GM23338 (cell line): ENCODE measurements at regions not wholly inside any gene's neighbourhood (a gene's known extent, or its start where the extent isn't known, plus 50 kb on each side); places are given as distances from the start of the nearest gene placed in this dataset.

Experiments used
- ATAC-seq: fragments of 200-7000 bp; cut with Tn5 transposase; 3 replicates; pipeline ENCODE4 v1.9.1; 2020
- DNase-seq: peaks from one replicate; pipeline ENCODE4 v3.0.0-alpha.2; 2015; ENCODE audit warnings: low spot score
- H2AFZ ChIP-seq: fragments of 200-600 bp; sonication (generic); 2 replicates; pipeline ENCODE4 v1.8.0; 2016; ENCODE audit warnings: antibody characterized with exemption, mild to moderate bottlenecking, moderate library complexity
- H3F3A ChIP-seq: fragments of 200-600 bp; sonication (generic); replicated peaks from 2 replicates; pipeline ENCODE4 v1.8.0; 2017; ENCODE audit warnings: antibody characterized with exemption, mixed run types, low read depth
- H3K27ac ChIP-seq: fragments of 200-600 bp; sonication (generic); 2 replicates; pipeline ENCODE4 v1.6.1; 2016; ENCODE audit warnings: low read depth
- H3K27me3 ChIP-seq: fragments of 200-600 bp; sonication (generic); 2 replicates; pipeline ENCODE4 v1.8.0; 2016; ENCODE audit warnings: mild to moderate bottlenecking, mixed run types, moderate library complexity; ENCODE audit not compliant: insufficient read depth
- H3K36me3 ChIP-seq: fragments of 200-600 bp; sonication (generic); 2 replicates; pipeline ENCODE4 v1.8.0; 2016; ENCODE audit warnings: mild to moderate bottlenecking; ENCODE audit not compliant: insufficient read depth
- H3K4me1 ChIP-seq: fragments of 200-600 bp; sonication (generic); 2 replicates; pipeline ENCODE4 v1.8.0; 2016; ENCODE audit warnings: mild to moderate bottlenecking, moderate library complexity; ENCODE audit not compliant: insufficient read depth
- H3K4me2 ChIP-seq: fragments of 200-600 bp; sonication (generic); 2 replicates; pipeline ENCODE4 v1.7.1; 2017; ENCODE audit warnings: mixed run types
- H3K4me3 ChIP-seq: fragments of 200-600 bp; sonication (generic); 2 replicates; pipeline ENCODE4 v1.6.1; 2016; ENCODE audit warnings: mixed run types
- H3K79me2 ChIP-seq: fragments of 200-600 bp; sonication (generic); replicated peaks from 2 replicates; pipeline ENCODE4 v1.8.0; 2017; ENCODE audit warnings: mild to moderate bottlenecking; ENCODE audit not compliant: insufficient read depth
- H3K9me2 ChIP-seq: fragments of 200-600 bp; sonication (generic); 2 replicates; pipeline ENCODE4 v1.8.0; 2017; ENCODE audit not compliant: insufficient read depth
- H4K20me1 ChIP-seq: fragments of 200-600 bp; sonication (generic); replicated peaks from 2 replicates; pipeline ENCODE4 v1.8.0; 2017; ENCODE audit warnings: mild to moderate bottlenecking; ENCODE audit not compliant: insufficient read depth
- H3K27ac Mint-ChIP-seq: 2 replicates; pipeline ENCODE4 v1.8.0; 2020; ENCODE audit warnings: inconsistent platforms, mild to moderate bottlenecking, moderate library complexity, mixed read lengths
- H3K27me3 Mint-ChIP-seq: 3 replicates; pipeline ENCODE4 v1.8.0; 2022; ENCODE audit warnings: low read depth, mild to moderate bottlenecking, moderate library complexity, mixed read lengths, inconsistent platforms; ENCODE audit not compliant: insufficient read depth, poor library complexity
- H3K36me3 Mint-ChIP-seq: 3 replicates; pipeline ENCODE4 v1.8.0; 2021; ENCODE audit warnings: low read depth, mild to moderate bottlenecking, inconsistent platforms, moderate library complexity, mixed read lengths
- H3K4me1 Mint-ChIP-seq: 3 replicates; pipeline ENCODE4 v1.8.0; 2020; ENCODE audit warnings: mild to moderate bottlenecking, inconsistent platforms, mixed read lengths
- H3K4me3 Mint-ChIP-seq: 3 replicates; pipeline ENCODE4 v1.8.0; 2021; ENCODE audit warnings: moderate library complexity, mild to moderate bottlenecking, inconsistent platforms, mixed read lengths
- H3K9me3 Mint-ChIP-seq: 3 replicates; pipeline ENCODE4 v1.8.0; 2020; ENCODE audit warnings: moderate library complexity, mild to moderate bottlenecking, inconsistent platforms, mixed read lengths
- CTCF ChIP-seq, 2 experiments: fragments of 200-600 bp in 1 of 2; sonication (generic) in 1 of 2; conservative IDR thresholded peaks; 2 replicates each; pipeline versions ENCODE4 v1.5.1 to v1.6.1; 2016 to 2017; ENCODE audit warnings: antibody characterized with exemption in 2 of 2, low read depth in 2 of 2, mild to moderate bottlenecking in 2 of 2, moderate library complexity in 1 of 2
- EZH2 ChIP-seq: fragments of 200-600 bp; sonication (generic); IDR thresholded peaks from one replicate; pipeline ENCODE4 v1.8.0; 2017; ENCODE audit warnings: antibody characterized with exemption, mild to moderate bottlenecking, low read depth; ENCODE audit not compliant: unreplicated experiment
- EZH2phosphoT487 ChIP-seq: fragments of 200-600 bp; sonication (generic); IDR thresholded peaks from one replicate; pipeline ENCODE4 v1.8.1; 2018; ENCODE audit warnings: antibody characterized with exemption; ENCODE audit not compliant: unreplicated experiment
- JUNB ChIP-seq: IDR thresholded peaks from one replicate; pipeline ENCODE4 v1.6.1; 2016; ENCODE audit warnings: antibody characterized with exemption; ENCODE audit not compliant: unreplicated experiment
- NANOG ChIP-seq: IDR thresholded peaks from 2 replicates; pipeline ENCODE4 v1.6.1; 2016; ENCODE audit warnings: antibody characterized with exemption, borderline replicate concordance
- POLR2AphosphoS5 ChIP-seq: IDR thresholded peaks from 2 replicates; pipeline ENCODE4 v1.6.1; 2016; ENCODE audit warnings: antibody characterized with exemption, low read depth
- REST ChIP-seq: IDR thresholded peaks from one replicate; pipeline ENCODE4 v1.6.1; 2018; ENCODE audit warnings: antibody characterized with exemption; ENCODE audit not compliant: unreplicated experiment
- STAT1 ChIP-seq: IDR thresholded peaks from one replicate; pipeline ENCODE4 v1.6.1; 2016; ENCODE audit warnings: antibody characterized with exemption; ENCODE audit not compliant: unreplicated experiment
- ZNF114 ChIP-seq: fragments of 250-450 bp; sonication (Bioruptor Pico); IDR thresholded peaks from 2 replicates; pipeline ENCODE4 v1.5.0; 2020; ENCODE audit warnings: mild to moderate bottlenecking, moderate library complexity
- ZNF331 ChIP-seq: fragments of 250-450 bp; sonication (Bioruptor Pico); IDR thresholded peaks from 2 replicates; pipeline ENCODE4 v1.5.0; 2020; ENCODE audit warnings: low read depth, mild to moderate bottlenecking, moderate library complexity
- TF ChIP-seq, protein P1 (sequence below): fragments of 250-450 bp; sonication (Bioruptor Pico); IDR thresholded peaks from 2 replicates; pipeline ENCODE4 v1.5.0; 2020; ENCODE audit warnings: mild to moderate bottlenecking, moderate library complexity
- TF ChIP-seq, protein P2 (sequence below): IDR thresholded peaks from 2 replicates; pipeline ENCODE4 v1.6.1; 2016; ENCODE audit warnings: antibody characterized with exemption

GRCh38 chr10:123415523-123415922 is 250.6 kb upstream of the GPR26 start:
- H3F3A ChIP-seq = no peaks in the 10 kb centered on the region
- Mint-ChIP-seq H3K4me3 (no peak overlapping the region), H3K27ac (no peak overlapping the region), H3K9me3 (no peaks in the 10 kb centered on the region), H3K27me3 (peaks cover 4% of the 10 kb centered on the region), H3K4me1 (no peaks in the 10 kb centered on the region), H3K36me3 (no peaks in the 10 kb centered on the region)
- ATAC-seq = no peak
- H3K4me2 ChIP-seq = no peak overlapping the region
- TF ChIP-seq ZNF331 = no peak
- no peak for TF ChIP-seq ZNF114 (CRISPR knock-in tag)
- no peak for TF ChIP-seq REST
- no peak for TF ChIP-seq EZH2phosphoT487
- TF ChIP-seq, protein P1, sequence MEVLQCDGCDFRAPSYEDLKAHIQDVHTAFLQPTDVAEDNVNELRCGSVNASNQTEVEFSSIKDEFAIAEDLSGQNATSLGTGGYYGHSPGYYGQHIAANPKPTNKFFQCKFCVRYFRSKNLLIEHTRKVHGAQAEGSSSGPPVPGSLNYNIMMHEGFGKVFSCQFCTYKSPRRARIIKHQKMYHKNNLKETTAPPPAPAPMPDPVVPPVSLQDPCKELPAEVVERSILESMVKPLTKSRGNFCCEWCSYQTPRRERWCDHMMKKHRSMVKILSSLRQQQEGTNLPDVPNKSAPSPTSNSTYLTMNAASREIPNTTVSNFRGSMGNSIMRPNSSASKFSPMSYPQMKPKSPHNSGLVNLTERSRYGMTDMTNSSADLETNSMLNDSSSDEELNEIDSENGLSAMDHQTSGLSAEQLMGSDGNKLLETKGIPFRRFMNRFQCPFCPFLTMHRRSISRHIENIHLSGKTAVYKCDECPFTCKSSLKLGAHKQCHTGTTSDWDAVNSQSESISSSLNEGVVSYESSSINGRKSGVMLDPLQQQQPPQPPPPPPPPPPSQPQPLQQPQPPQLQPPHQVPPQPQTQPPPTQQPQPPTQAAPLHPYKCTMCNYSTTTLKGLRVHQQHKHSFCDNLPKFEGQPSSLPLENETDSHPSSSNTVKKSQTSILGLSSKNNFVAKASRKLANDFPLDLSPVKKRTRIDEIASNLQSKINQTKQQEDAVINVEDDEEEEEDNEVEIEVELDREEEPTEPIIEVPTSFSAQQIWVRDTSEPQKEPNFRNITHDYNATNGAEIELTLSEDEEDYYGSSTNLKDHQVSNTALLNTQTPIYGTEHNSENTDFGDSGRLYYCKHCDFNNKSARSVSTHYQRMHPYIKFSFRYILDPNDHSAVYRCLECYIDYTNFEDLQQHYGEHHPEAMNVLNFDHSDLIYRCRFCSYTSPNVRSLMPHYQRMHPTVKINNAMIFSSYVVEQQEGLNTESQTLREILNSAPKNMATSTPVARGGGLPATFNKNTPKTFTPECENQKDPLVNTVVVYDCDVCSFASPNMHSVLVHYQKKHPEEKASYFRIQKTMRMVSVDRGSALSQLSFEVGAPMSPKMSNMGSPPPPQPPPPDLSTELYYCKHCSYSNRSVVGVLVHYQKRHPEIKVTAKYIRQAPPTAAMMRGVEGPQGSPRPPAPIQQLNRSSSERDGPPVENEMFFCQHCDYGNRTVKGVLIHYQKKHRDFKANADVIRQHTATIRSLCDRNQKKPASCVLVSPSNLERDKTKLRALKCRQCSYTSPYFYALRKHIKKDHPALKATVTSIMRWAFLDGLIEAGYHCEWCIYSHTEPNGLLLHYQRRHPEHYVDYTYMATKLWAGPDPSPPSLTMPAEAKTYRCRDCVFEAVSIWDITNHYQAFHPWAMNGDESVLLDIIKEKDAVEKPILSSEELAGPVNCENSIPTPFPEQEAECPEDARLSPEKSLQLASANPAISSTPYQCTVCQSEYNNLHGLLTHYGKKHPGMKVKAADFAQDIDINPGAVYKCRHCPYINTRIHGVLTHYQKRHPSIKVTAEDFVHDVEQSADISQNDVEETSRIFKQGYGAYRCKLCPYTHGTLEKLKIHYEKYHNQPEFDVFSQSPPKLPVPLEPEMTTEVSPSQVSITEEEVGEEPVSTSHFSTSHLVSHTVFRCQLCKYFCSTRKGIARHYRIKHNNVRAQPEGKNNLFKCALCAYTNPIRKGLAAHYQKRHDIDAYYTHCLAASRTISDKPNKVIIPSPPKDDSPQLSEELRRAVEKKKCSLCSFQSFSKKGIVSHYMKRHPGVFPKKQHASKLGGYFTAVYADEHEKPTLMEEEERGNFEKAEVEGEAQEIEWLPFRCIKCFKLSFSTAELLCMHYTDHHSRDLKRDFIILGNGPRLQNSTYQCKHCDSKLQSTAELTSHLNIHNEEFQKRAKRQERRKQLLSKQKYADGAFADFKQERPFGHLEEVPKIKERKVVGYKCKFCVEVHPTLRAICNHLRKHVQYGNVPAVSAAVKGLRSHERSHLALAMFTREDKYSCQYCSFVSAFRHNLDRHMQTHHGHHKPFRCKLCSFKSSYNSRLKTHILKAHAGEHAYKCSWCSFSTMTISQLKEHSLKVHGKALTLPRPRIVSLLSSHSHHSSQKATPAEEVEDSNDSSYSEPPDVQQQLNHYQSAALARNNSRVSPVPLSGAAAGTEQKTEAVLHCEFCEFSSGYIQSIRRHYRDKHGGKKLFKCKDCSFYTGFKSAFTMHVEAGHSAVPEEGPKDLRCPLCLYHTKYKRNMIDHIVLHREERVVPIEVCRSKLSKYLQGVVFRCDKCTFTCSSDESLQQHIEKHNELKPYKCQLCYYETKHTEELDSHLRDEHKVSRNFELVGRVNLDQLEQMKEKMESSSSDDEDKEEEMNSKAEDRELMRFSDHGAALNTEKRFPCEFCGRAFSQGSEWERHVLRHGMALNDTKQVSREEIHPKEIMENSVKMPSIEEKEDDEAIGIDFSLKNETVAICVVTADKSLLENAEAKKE (CRISPR knock-in tag) = no peak
- TF ChIP-seq STAT1 = no peak
- TF ChIP-seq NANOG = no peak
- TF ChIP-seq POLR2AphosphoS5 = no peak
- no peak for TF ChIP-seq JUNB
- TF ChIP-seq, protein P2, sequence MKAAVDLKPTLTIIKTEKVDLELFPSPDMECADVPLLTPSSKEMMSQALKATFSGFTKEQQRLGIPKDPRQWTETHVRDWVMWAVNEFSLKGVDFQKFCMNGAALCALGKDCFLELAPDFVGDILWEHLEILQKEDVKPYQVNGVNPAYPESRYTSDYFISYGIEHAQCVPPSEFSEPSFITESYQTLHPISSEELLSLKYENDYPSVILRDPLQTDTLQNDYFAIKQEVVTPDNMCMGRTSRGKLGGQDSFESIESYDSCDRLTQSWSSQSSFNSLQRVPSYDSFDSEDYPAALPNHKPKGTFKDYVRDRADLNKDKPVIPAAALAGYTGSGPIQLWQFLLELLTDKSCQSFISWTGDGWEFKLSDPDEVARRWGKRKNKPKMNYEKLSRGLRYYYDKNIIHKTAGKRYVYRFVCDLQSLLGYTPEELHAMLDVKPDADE = no peak
- no peak for TF ChIP-seq CTCF (conservative IDR thresholded peaks at IDR 0.05; ENCODE audit: low read depth in 2 of 2)
- no peak for TF ChIP-seq EZH2
- no peaks in the 10 kb centered on the region for H3K4me1 ChIP-seq
- H3K36me3 ChIP-seq = no peaks in the 10 kb centered on the region
- no peaks in the 10 kb centered on the region for H3K27me3 ChIP-seq
- no peak for DNase-seq
- H4K20me1 ChIP-seq = no peaks in the 10 kb centered on the region
- no peak overlapping the region for H3K27ac ChIP-seq
- no peaks in the 10 kb centered on the region for H3K9me2 ChIP-seq
- H3K4me3 ChIP-seq = no peak overlapping the region
- H3K79me2 ChIP-seq = no peaks in the 10 kb centered on the region
- H2AFZ ChIP-seq = no peak overlapping the region
